ENCODE measurements at regions not wholly inside any gene's neighbourhood (a gene's known extent, or its start where the extent isn't known, plus 50 kb on each side); places are given as distances from the start of the nearest gene placed in this dataset.

- H3K27ac ChIP-seq = no peak overlapping the region
- H3K27me3 ChIP-seq = no peaks in the 10 kb centered on the region
- no peak overlapping the region for H3K4me3 ChIP-seq
- no peak for DNase-seq (ENCODE audit: low spot score in 2 of 2)
- WGBS, 2 donors = 83 to 90% methylated on average over 12 of the region's 14 CpGs
- TF ChIP-seq EP300 (IDR thresholded peaks at IDR 0.05) (no peak), POLR2A (IDR thresholded peaks at IDR 0.05) (no peak), CTCF (IDR thresholded peaks at IDR 0.05) (no peak)
- H3K36me3 ChIP-seq = no peaks in the 10 kb centered on the region
- H3K9me3 ChIP-seq = peaks cover 0 to 10% (median 0%) of the 10 kb centered on the region in 4 donors
- H3K4me1 ChIP-seq = no peaks in the 10 kb centered on the region
Measured at GRCh38 chr4:188680667-188681063, 541.4 kb downstream of the TRIML1 start.

- no peak overlapping the region for H3K4me3 ChIP-seq
- TF ChIP-seq POLR2A (IDR thresholded peaks at IDR 0.05) = no peak
- TF ChIP-seq EP300 (IDR thresholded peaks at IDR 0.05) = no peak
- TF ChIP-seq CTCF (IDR thresholded peaks at IDR 0.05) = no peak
- no peaks in the 10 kb centered on the region for H3K27me3 ChIP-seq
- no peaks in the 10 kb centered on the region for H3K4me1 ChIP-seq
- H3K36me3 ChIP-seq = no peaks in the 10 kb centered on the region
- no peak overlapping the region for H3K27ac ChIP-seq
- DNase-seq (ENCODE audit: low spot score in 2 of 2) = no peak
- peaks cover 0 to under 1% (median 0%) of the 10 kb centered on the region in 4 donors for H3K9me3 ChIP-seq
- WGBS, 2 donors = 24 to 32% methylated on average over 2 of the region's 2 CpGs
Measured at GRCh38 chr4:188682321-188682720, 543.1 kb downstream of the TRIML1 start.

DNA sequence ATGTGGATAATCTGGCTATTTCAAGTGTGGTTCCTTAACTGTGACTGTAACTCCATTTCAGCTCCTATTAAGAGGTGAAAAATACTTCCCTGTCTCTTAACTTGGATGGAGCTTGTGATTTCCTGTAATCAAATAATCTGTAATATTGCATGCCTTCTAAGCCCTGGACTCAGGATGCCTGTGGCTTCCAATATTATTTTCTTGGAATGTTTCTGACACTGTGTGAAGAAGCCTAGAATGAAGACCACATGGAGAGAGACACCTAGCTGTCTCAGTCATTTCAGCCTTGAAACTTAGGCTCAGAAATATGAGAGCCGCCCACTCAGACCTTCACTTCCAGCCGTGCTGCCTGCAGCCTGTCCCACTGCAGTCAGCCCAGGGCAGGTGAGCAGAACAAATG, 544.3 kb downstream of the TRIML1 start:
- no peaks in the 10 kb centered on the region for H3K4me1 ChIP-seq
- no peaks in the 10 kb centered on the region for H3K9me3 ChIP-seq

GRCh38 chr4:188688956-188689355, 549.7 kb downstream of the TRIML1 start:
- TF ChIP-seq POLR2A (IDR thresholded peaks at IDR 0.05) = no peak
- TF ChIP-seq EP300 (IDR thresholded peaks at IDR 0.05) = no peak
- TF ChIP-seq CTCF (IDR thresholded peaks at IDR 0.05) = no peak
- H3K4me1 ChIP-seq = no peaks in the 10 kb centered on the region
- WGBS, 2 donors = 79 to 86% methylated on average over 2 of the region's 2 CpGs
- H3K27me3 ChIP-seq = no peaks in the 10 kb centered on the region
- H3K4me3 ChIP-seq = no peak overlapping the region
- no peaks in the 10 kb centered on the region for H3K36me3 ChIP-seq
- no peak for DNase-seq (ENCODE audit: low spot score in 2 of 2)
- no peak overlapping the region for H3K27ac ChIP-seq
- no peaks in the 10 kb centered on the region for H3K9me3 ChIP-seq

More for the DNA sequence above, 544.3 kb downstream of the TRIML1 start:
- DNase-seq (ENCODE audit: low spot score in 2 of 2) = no peak
- Histone ChIP-seq H3K36me3 (no peaks in the 10 kb centered on the region), H3K27ac (no peak overlapping the region), H3K4me3 (no peak overlapping the region), H3K27me3 (no peaks in the 10 kb centered on the region)
- WGBS, 2 donors = 70 to 73% methylated on average over 2 of the region's 2 CpGs
- TF ChIP-seq EP300 (IDR thresholded peaks at IDR 0.05) (no peak), POLR2A (IDR thresholded peaks at IDR 0.05) (no peak), CTCF (IDR thresholded peaks at IDR 0.05) (no peak)

DNA sequence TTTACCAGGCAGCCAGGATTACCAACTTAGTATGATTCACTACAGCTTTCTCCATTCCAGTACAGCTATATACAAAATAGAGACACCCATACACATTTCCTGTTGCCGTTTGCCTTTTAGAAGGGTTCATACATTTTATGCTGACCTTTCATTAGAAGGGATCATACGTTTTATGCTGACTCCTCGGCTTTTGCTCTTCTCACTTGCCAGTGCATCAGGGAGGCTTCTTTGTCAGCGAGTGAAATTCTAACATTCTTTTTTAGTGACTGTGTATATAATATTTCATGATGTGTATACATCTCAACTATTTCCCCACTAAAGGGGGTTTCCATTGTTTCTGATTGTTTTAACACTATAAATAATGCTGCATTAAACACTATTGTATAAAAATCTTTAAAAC, 552.6 kb downstream of the TRIML1 start:
- Histone ChIP-seq H3K36me3 (no peaks in the 10 kb centered on the region), H3K27ac (no peak overlapping the region), H3K4me1 (no peaks in the 10 kb centered on the region), H3K9me3 (no peaks in the 10 kb centered on the region), H3K4me3 (no peak overlapping the region), H3K27me3 (no peaks in the 10 kb centered on the region)
- no peak for DNase-seq (ENCODE audit: low spot score in 2 of 2)
- no peak for TF ChIP-seq CTCF (IDR thresholded peaks at IDR 0.05)
- no peak for TF ChIP-seq POLR2A (IDR thresholded peaks at IDR 0.05)
- TF ChIP-seq EP300 (IDR thresholded peaks at IDR 0.05) = no peak
- 38 to 43% methylated on average over 4 of the region's 4 CpGs for WGBS, 2 donors
